Left renal cortex interstitium (tissue), 4 donors: ENCODE measurements at regions not wholly inside any gene's neighbourhood (a gene's known extent, or its start where the extent isn't known, plus 50 kb on each side); places are given as distances from the start of the nearest gene placed in this dataset.
A peak's percentile ranks its signal among the peaks of the same experiment; 100 is the strongest.
"Not testable (repeated sequence)": the region's sequence is repeated elsewhere in the genome, so short reads cannot be mapped to it uniquely, and the experiment has no call there.

Experiments used
- DNase-seq, 4 donors: peaks; one replicate each; pipeline ENCODE4 v3.0.0-alpha.2; 2013; ENCODE audit warnings: low read depth in 4 of 4, low spot score in 2 of 4, missing footprints in 1 of 4

DNA sequence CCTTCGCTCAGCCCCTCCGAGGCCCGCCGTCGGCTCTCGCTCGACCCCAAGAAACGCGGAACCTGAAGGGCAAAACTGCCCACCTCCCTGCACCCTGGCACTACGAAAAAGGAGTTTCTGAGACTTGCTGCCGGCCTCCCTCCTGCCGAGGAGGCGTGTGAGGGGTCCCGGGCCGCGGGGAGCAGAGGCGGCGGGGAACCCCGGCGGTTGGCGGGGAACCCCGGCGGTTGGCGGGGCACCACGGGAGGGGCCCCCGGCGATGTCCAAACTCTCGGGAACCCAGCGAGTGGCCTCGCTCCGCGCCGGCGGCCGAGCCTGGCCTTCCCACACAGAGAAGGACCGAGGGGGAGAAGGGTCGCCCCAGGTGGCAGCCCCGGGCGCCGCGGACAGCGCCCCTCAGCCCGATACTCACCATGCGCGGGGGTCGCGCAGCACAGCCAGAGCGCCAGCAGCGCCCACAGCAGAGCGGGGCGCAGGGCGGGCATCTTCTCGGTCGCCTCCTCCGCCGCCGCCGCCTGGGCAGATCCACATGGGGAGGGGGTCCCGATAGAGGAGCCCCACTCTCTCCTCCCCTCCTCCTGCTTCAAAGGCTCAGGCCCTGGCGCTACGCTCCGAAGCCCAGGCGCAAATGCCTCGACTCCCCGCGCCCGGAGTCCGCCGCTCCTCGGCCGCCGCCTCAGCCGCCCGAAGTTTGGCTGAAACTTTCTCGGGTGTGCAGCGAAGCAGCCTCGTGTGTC, 69.4 kb upstream of the NUDT4B start:
- DNase-seq, result peak in 2 of 4 donors; percentile 25 to 63

GRCh38 chr1:148679787-148680326, 68.7 kb upstream of the NUDT4B start:
- not testable (repeated sequence) for DNase-seq

GRCh38 chr1:148686735-148687134, 61.8 kb upstream of the NUDT4B start:
- not testable (repeated sequence) for DNase-seq

GRCh38 chr1:148687376-148687775, 61.2 kb upstream of the NUDT4B start:
- DNase-seq, result not testable (repeated sequence)
